KG1 (cell line): ENCODE measurements at regions not wholly inside any gene's neighbourhood (a gene's known extent, or its start where the extent isn't known, plus 50 kb on each side); places are given as distances from the start of the nearest gene placed in this dataset.
"Not testable (repeated sequence)": the region's sequence is repeated elsewhere in the genome, so short reads cannot be mapped to it uniquely, and the experiment has no call there.

Experiments used
- DNase-seq: peaks from one replicate; lab custom pipeline; 2025; lab: John Stamatoyannopoulos, UW

GRCh38 chr10:7108141-7108540 is 302.7 kb downstream of the SFMBT2 start:
- no peak for DNase-seq

GRCh38 chr10:7107285-7107684 is 303.5 kb downstream of the SFMBT2 start:
- DNase-seq = no peak

GRCh38 chr10:7104379-7104778 is 306.5 kb downstream of the SFMBT2 start:
- not testable (repeated sequence) for DNase-seq

GRCh38 chr10:7102557-7103349 is 308.1 kb downstream of the SFMBT2 start:
- DNase-seq = no peak

GRCh38 chr10:7102084-7102483 is 308.8 kb downstream of the SFMBT2 start:
- DNase-seq = no peak

- no peak for DNase-seq
Measured at GRCh38 chr10:7101451-7101850, 309.4 kb downstream of the SFMBT2 start.

- DNase-seq = no peak
Measured at GRCh38 chr10:7100032-7100702, 310.7 kb downstream of the SFMBT2 start.

- DNase-seq = no peak
Measured at GRCh38 chr10:7098160-7098762, 312.6 kb downstream of the SFMBT2 start.

- DNase-seq = no peak
Measured at GRCh38 chr10:7094781-7095180, 316.1 kb downstream of the SFMBT2 start.

- DNase-seq = no peak
Measured at GRCh38 chr10:7093368-7093767, 317.5 kb downstream of the SFMBT2 start.

GRCh38 chr10:7092603-7093002 is 318.2 kb downstream of the SFMBT2 start:
- no peak for DNase-seq

- no peak for DNase-seq
Measured at GRCh38 chr10:7090529-7090928, 320.3 kb downstream of the SFMBT2 start.

GRCh38 chr10:7085913-7086589 is 324.8 kb downstream of the SFMBT2 start:
- DNase-seq = no peak

- no peak for DNase-seq
Measured at GRCh38 chr10:7085147-7085912, 325.5 kb downstream of the SFMBT2 start.

GRCh38 chr10:7084280-7085005 is 326.4 kb downstream of the SFMBT2 start:
- no peak for DNase-seq

- no peak for DNase-seq
Measured at GRCh38 chr10:7082967-7083366, 327.9 kb downstream of the SFMBT2 start.

GRCh38 chr10:7077880-7078279 is 333.0 kb downstream of the SFMBT2 start:
- DNase-seq = no peak

GRCh38 chr10:7075851-7076250 is 335.0 kb downstream of the SFMBT2 start:
- DNase-seq = no peak

GRCh38 chr10:7075110-7075509 is 335.7 kb downstream of the SFMBT2 start:
- DNase-seq = no peak

- no peak for DNase-seq
Measured at GRCh38 chr10:7071421-7071820, 339.4 kb downstream of the SFMBT2 start.

GRCh38 chr10:7070950-7071349 is 339.9 kb downstream of the SFMBT2 start:
- DNase-seq = no peak
